Osteoblast (primary cell): ENCODE measurements at regions not wholly inside any gene's neighbourhood (a gene's known extent, or its start where the extent isn't known, plus 50 kb on each side); places are given as distances from the start of the nearest gene placed in this dataset.

Source experiments
- DNase-seq: peaks from one replicate; pipeline ENCODE4 v3.0.0; 2011; ENCODE audit warnings: low spot score, mixed read lengths; ENCODE audit not compliant: insufficient read length; ENCODE audit errors: missing footprints
- H2AFZ ChIP-seq: 2 replicates; pipeline ENCODE4 v1.6.0; 2011; ENCODE audit warnings: mild to moderate bottlenecking, low read length
- H3K27ac ChIP-seq: 2 replicates; pipeline ENCODE4 v1.5.1; 2011; ENCODE audit warnings: mild to moderate bottlenecking, low read depth, low read length, moderate library complexity
- H3K27me3 ChIP-seq: 2 replicates; pipeline ENCODE4 v1.6.0; 2012; ENCODE audit warnings: mild to moderate bottlenecking, control low read depth, inconsistent platforms, low read length, moderate library complexity; ENCODE audit not compliant: insufficient read depth
- H3K36me3 ChIP-seq: 2 replicates; pipeline ENCODE4 v1.5.1; 2011; ENCODE audit warnings: mild to moderate bottlenecking, low read length, control low read depth, moderate library complexity; ENCODE audit not compliant: insufficient read depth
- H3K4me1 ChIP-seq: 2 replicates; pipeline ENCODE4 v1.5.1; 2011; ENCODE audit warnings: mild to moderate bottlenecking, low read length, control low read depth, moderate library complexity; ENCODE audit not compliant: insufficient read depth
- H3K4me2 ChIP-seq: 2 replicates; pipeline ENCODE4 v1.6.0; 2011; ENCODE audit warnings: mild to moderate bottlenecking, low read length; ENCODE audit not compliant: insufficient read depth
- H3K4me3 ChIP-seq: fragments of 200-600 bp; sonication (generic); 3 replicates; pipeline ENCODE4 v1.5.1; 2012; ENCODE audit warnings: mild to moderate bottlenecking, low read length, inconsistent platforms; ENCODE audit not compliant: insufficient read depth
- H3K79me2 ChIP-seq: 2 replicates; pipeline ENCODE4 v1.6.0; 2012; ENCODE audit warnings: mild to moderate bottlenecking, low read length, control low read depth, inconsistent platforms; ENCODE audit not compliant: insufficient read depth
- H3K9me3 ChIP-seq: 2 replicates; pipeline ENCODE4 v1.5.1; 2011; ENCODE audit warnings: low read depth, low read length, control low read depth
- H4K20me1 ChIP-seq: 2 replicates; pipeline ENCODE4 v1.6.0; 2012; ENCODE audit warnings: mild to moderate bottlenecking, low read length, control low read depth; ENCODE audit not compliant: insufficient read depth
- CTCF ChIP-seq: IDR thresholded peaks from 2 replicates; pipeline ENCODE4 v1.5.1; 2011; ENCODE audit warnings: mild to moderate bottlenecking, low read depth, low read length, moderate library complexity; ENCODE audit errors: extremely low read depth

GRCh38 chr5:128749136-128749898, 211.3 kb upstream of the FBN2 start:
- Histone ChIP-seq H2AFZ (peak overlapping the region; percentile 29), H3K27me3 (no peaks in the 10 kb centered on the region), H3K36me3 (no peaks in the 10 kb centered on the region), H3K4me1 (no peaks in the 10 kb centered on the region), H3K4me3 (no peak overlapping the region), H4K20me1 (no peaks in the 10 kb centered on the region), H3K4me2 (no peak overlapping the region), H3K9me3 (no peaks in the 10 kb centered on the region), H3K79me2 (no peaks in the 10 kb centered on the region), H3K27ac (no peak overlapping the region)
- no peak for DNase-seq
- no peak for TF ChIP-seq CTCF

GRCh38 chr5:128750155-128750554, 212.1 kb upstream of the FBN2 start:
- H3K4me1 ChIP-seq, result no peaks in the 10 kb centered on the region
- TF ChIP-seq CTCF, result no peak
- no peak overlapping the region for H3K4me3 ChIP-seq
- no peaks in the 10 kb centered on the region for H3K36me3 ChIP-seq
- no peak overlapping the region for H3K4me2 ChIP-seq
- no peaks in the 10 kb centered on the region for H3K79me2 ChIP-seq
- no peaks in the 10 kb centered on the region for H3K9me3 ChIP-seq
- no peaks in the 10 kb centered on the region for H3K27me3 ChIP-seq
- H2AFZ ChIP-seq, result no peak overlapping the region
- no peak for DNase-seq
- no peak overlapping the region for H3K27ac ChIP-seq
- H4K20me1 ChIP-seq, result no peaks in the 10 kb centered on the region

GRCh38 chr5:128757196-128757959, 207.9 kb upstream of the SLC27A6 start:
- DNase-seq, result no peak
- Histone ChIP-seq H3K4me2 (no peak overlapping the region), H3K79me2 (no peaks in the 10 kb centered on the region), H3K27me3 (no peaks in the 10 kb centered on the region), H4K20me1 (no peaks in the 10 kb centered on the region), H3K4me1 (no peaks in the 10 kb centered on the region), H3K27ac (no peak overlapping the region), H3K36me3 (no peaks in the 10 kb centered on the region), H2AFZ (no peak overlapping the region), H3K9me3 (no peaks in the 10 kb centered on the region), H3K4me3 (no peak overlapping the region)
- TF ChIP-seq CTCF, result no peak

- Histone ChIP-seq H3K79me2 (no peaks in the 10 kb centered on the region), H3K27me3 (no peaks in the 10 kb centered on the region), H3K9me3 (no peaks in the 10 kb centered on the region), H3K4me1 (no peaks in the 10 kb centered on the region), H3K4me2 (no peak overlapping the region), H4K20me1 (no peaks in the 10 kb centered on the region), H3K4me3 (no peak overlapping the region), H3K36me3 (no peaks in the 10 kb centered on the region), H2AFZ (no peak overlapping the region), H3K27ac (no peak overlapping the region)
- DNase-seq, result no peak
- no peak for TF ChIP-seq CTCF
Measured at GRCh38 chr5:128762661-128763306, 202.5 kb upstream of the SLC27A6 start.
